Activated naive CD4-positive, alpha-beta T cell treated with anti-CD3 and anti-CD28 coated beads, Interleukin-2, amount 50 U/mL, for 24 hours (primary cell): ENCODE measurements at regions not wholly inside any gene's neighbourhood (a gene's known extent, or its start where the extent isn't known, plus 50 kb on each side); places are given as distances from the start of the nearest gene placed in this dataset.

Experiments
- H3K27ac Mint-ChIP-seq: one replicate; pipeline ENCODE4 v1.8.0; 2021; ENCODE audit warnings: mild to moderate bottlenecking, mixed read lengths
- H3K27me3 Mint-ChIP-seq: one replicate; pipeline ENCODE4 v1.8.0; 2021; ENCODE audit warnings: mixed read lengths
- H3K36me3 Mint-ChIP-seq: one replicate; pipeline ENCODE4 v1.8.0; 2021; ENCODE audit warnings: mixed read lengths
- H3K4me1 Mint-ChIP-seq: one replicate; pipeline ENCODE4 v1.8.0; 2021; ENCODE audit warnings: mixed read lengths
- H3K4me3 Mint-ChIP-seq: one replicate; pipeline ENCODE4 v1.8.0; 2021; ENCODE audit warnings: mild to moderate bottlenecking, mixed read lengths
- H3K9me3 Mint-ChIP-seq: one replicate; pipeline ENCODE4 v1.8.0; 2021; ENCODE audit warnings: mixed read lengths

- no peaks in the 10 kb centered on the region for H3K27me3 Mint-ChIP-seq
- H3K36me3 Mint-ChIP-seq = peaks cover 3% of the 10 kb centered on the region
- H3K4me3 Mint-ChIP-seq = no peak overlapping the region
- no peaks in the 10 kb centered on the region for H3K4me1 Mint-ChIP-seq
- no peak overlapping the region for H3K27ac Mint-ChIP-seq
- H3K9me3 Mint-ChIP-seq = peaks cover 14% of the 10 kb centered on the region
These were observed 102.1 kb upstream of the PAPPA start for GRCh38 chr9:116051528-116051927.

DNA sequence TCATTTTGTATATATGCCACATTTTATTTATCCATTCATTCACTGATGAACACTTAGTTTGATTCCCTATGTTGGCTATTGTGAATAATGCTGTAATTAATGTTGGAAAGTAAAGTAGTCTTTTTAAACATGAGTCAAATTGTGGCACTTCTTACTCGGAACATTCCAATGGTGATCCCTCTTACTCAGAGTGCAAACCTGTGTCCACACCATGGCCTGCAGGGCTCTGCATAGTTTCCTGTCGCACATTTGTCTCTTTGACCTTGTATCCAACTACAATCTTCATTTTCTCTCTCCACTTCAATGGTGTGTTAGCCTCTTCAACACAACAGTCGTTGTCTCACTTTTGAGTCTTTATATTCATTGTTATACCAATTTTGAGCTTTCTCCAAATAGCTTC is 98.1 kb upstream of the PAPPA start:
- H3K36me3 Mint-ChIP-seq = peaks cover 3% of the 10 kb centered on the region
- no peak overlapping the region for H3K27ac Mint-ChIP-seq
- H3K4me3 Mint-ChIP-seq = no peak overlapping the region
- H3K9me3 Mint-ChIP-seq = peaks cover 14% of the 10 kb centered on the region
- H3K4me1 Mint-ChIP-seq = no peaks in the 10 kb centered on the region
- H3K27me3 Mint-ChIP-seq = peaks cover 2% of the 10 kb centered on the region

GRCh38 chr9:116057371-116057770 is 96.2 kb upstream of the PAPPA start:
- H3K27ac Mint-ChIP-seq = no peak overlapping the region
- H3K4me1 Mint-ChIP-seq = no peaks in the 10 kb centered on the region
- no peak overlapping the region for H3K4me3 Mint-ChIP-seq
- peaks cover 2% of the 10 kb centered on the region for H3K27me3 Mint-ChIP-seq
- peaks cover 3% of the 10 kb centered on the region for H3K36me3 Mint-ChIP-seq
- H3K9me3 Mint-ChIP-seq = peaks cover 14% of the 10 kb centered on the region

DNA sequence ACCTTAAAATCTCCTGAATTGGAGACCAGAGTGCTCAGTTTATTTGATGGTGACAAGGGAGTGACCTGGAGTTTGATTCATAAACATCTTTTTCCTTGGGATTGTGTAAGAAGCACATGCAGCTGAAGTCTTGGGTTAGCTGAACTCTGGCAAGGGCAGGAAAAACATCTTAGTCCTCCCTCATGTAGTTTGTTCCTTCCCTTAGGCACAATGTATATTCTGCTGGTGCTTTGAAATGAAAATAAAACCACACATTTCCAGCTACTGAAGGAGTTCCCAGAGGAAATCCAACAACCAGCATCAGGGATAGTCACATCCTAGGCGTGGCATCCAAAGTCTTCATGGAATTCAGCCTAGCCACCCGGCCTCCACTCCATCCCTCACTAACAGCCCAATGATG is 95.2 kb upstream of the PAPPA start:
- Mint-ChIP-seq H3K27ac (no peak overlapping the region), H3K27me3 (peaks cover 2% of the 10 kb centered on the region), H3K36me3 (peaks cover 3% of the 10 kb centered on the region), H3K9me3 (peaks cover 14% of the 10 kb centered on the region), H3K4me1 (no peaks in the 10 kb centered on the region), H3K4me3 (no peak overlapping the region)

DNA sequence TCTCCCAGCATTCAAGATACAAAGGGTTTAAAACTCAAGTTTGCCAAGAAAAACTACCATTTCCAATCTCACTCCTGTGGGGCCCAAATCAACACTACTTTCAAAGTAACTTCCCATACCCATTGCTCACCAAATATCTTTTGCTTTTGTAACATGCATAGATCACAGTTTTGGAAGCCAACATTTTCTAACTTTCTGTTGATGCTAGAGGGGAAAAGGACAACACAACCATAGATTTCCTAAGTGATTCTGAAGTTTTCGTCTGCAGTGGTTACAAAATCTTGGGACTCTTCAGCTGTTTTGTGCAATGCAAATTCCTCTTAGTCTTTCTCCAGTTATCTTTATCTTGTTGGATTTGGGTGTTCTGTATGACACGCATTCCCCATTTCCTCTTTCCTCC is 94.1 kb upstream of the PAPPA start:
- Mint-ChIP-seq H3K9me3 (peaks cover 10% of the 10 kb centered on the region), H3K27me3 (peaks cover 2% of the 10 kb centered on the region), H3K36me3 (peaks cover 3% of the 10 kb centered on the region), H3K4me3 (no peak overlapping the region), H3K4me1 (no peaks in the 10 kb centered on the region), H3K27ac (no peak overlapping the region)

- no peak overlapping the region for H3K27ac Mint-ChIP-seq
- H3K36me3 Mint-ChIP-seq = no peaks in the 10 kb centered on the region
- no peaks in the 10 kb centered on the region for H3K4me1 Mint-ChIP-seq
- H3K4me3 Mint-ChIP-seq = no peak overlapping the region
- H3K27me3 Mint-ChIP-seq = peaks cover 2% of the 10 kb centered on the region
- no peaks in the 10 kb centered on the region for H3K9me3 Mint-ChIP-seq
These were observed 93.0 kb upstream of the PAPPA start for GRCh38 chr9:116060631-116061030.

DNA sequence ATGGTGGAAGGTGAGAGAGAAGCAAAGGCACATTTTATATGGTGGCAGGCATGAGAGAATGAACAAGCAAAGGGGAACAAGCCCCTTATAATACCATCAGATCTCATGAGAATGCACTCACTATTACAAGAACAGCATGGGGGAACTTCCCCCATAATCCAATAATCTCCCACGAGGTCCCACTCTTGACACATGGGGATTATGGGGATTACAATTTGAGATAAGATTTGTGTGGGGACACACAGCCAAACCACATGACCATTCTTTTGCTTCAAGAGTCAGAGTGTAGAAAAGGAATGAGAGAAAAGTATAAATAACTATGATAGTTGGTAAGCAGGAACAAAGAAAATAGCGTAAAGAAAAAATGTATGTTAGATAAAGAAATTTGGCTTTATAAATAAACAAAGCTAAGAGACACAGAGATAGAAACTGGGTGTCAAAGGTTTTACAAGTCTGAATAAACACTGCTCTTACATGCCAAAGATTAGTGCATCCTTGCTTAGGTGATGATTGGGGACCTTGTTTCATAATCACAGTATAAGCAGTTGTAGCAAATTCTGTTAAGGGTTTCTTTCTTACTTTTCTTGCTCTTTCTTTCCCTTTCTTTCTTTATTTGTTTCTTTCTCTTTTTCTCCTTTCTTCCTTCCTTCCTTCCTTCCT is 91.9 kb upstream of the PAPPA start:
- no peak overlapping the region for H3K27ac Mint-ChIP-seq
- no peak overlapping the region for H3K4me3 Mint-ChIP-seq
- no peaks in the 10 kb centered on the region for H3K9me3 Mint-ChIP-seq
- peaks cover 2% of the 10 kb centered on the region for H3K27me3 Mint-ChIP-seq
- no peaks in the 10 kb centered on the region for H3K4me1 Mint-ChIP-seq
- H3K36me3 Mint-ChIP-seq = no peaks in the 10 kb centered on the region

- Mint-ChIP-seq H3K27me3 (peaks cover under 1% of the 10 kb centered on the region), H3K36me3 (no peaks in the 10 kb centered on the region), H3K9me3 (no peaks in the 10 kb centered on the region), H3K4me1 (no peaks in the 10 kb centered on the region), H3K4me3 (no peak overlapping the region), H3K27ac (no peak overlapping the region)
These were observed 91.4 kb upstream of the PAPPA start for GRCh38 chr9:116062206-116062550.

DNA sequence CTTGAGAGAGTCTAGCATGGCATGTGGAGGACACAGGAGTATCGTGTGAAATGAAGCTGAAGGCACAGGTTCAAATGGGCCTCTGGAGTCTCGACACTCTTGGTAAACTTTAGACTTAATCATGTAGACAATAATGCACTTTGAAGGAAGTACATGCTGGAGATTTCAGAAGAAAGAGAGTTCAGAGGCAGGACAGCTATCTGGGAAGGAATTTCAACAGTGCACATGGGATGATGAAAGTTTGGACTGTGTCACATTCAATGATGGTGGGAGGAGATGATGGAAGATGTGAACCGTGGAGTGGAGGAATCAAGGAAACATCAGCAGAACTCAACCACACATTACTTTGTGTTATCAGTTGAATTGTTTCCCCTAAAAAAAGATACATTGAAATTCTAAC is 88.6 kb upstream of the PAPPA start:
- Mint-ChIP-seq H3K36me3 (no peaks in the 10 kb centered on the region), H3K27me3 (peaks cover 2% of the 10 kb centered on the region), H3K4me3 (no peak overlapping the region), H3K27ac (no peak overlapping the region), H3K4me1 (no peaks in the 10 kb centered on the region), H3K9me3 (peaks cover 5% of the 10 kb centered on the region)

DNA sequence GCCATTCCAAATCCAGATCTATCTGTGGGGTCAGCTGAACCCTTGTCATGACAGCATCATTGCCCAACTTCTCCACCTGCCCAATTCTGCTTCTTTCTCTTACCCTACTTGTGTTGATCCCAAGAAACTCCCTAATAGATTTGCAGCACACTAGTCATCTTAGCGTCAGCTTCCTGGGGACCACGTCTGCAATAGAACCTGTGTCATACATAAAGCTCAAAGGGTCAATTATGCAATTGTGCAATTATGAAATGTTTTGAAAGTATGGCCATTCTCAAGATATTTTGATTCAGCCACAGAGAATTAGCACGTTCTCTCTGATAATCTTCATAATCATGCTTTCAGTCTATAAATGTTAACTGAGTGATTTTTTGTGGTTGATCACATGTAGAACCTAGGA is 87.4 kb upstream of the PAPPA start:
- Mint-ChIP-seq H3K4me3 (no peak overlapping the region), H3K4me1 (no peaks in the 10 kb centered on the region), H3K27ac (no peak overlapping the region), H3K36me3 (no peaks in the 10 kb centered on the region), H3K9me3 (peaks cover 5% of the 10 kb centered on the region), H3K27me3 (peaks cover 2% of the 10 kb centered on the region)

DNA sequence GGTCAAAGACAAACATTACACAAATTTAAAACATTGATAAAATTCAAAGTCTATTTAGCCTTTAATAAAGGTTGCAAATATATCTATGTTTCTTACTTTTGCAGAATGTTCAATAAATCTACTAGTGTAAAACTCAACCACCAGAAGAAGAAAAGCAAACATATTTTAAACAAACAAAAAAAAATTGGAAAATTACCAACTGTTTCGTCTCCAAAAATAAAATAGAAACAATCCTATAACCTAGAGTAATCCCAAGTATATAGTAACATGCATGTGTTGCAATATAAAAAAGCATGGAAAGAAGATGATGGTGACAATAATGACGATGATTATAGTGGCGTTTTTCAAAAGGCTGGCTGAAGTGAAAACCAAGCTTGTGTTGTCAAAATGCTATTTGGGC is 86.0 kb upstream of the PAPPA start:
- Mint-ChIP-seq H3K4me1 (no peaks in the 10 kb centered on the region), H3K27me3 (peaks cover 2% of the 10 kb centered on the region), H3K4me3 (no peak overlapping the region)

DNA sequence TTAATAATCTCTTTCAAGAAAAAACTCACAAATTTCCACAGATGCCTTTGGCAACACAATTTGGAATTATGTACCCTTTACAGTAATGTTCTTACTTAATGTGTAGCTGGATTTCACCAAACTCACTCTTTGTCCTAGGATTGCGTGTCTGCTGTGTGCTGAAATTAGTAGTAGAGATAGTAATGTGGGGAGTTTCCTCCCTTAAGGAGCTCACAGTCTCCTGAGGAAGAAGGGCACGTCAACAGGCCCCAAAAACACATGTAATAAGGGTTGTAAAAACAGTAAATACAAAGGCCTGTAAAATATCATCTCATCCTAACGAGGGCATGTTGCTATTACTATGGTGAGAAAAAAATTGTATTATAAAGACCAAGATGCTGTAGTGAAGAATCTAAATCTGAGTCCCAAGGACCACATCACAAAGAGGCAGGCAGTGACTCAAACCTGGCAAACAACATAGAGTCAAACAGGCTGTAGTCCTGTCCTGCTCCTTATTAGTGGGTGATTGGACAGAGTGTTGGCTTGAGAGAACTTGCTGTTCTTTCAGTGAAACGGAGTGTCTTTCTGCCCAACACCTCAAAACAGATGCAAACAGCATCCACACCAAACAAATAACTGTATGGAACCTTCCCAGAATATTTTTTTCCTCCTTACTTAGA is 83.2 kb upstream of the PAPPA start:
- no peak overlapping the region for H3K4me3 Mint-ChIP-seq
- peaks cover 5% of the 10 kb centered on the region for H3K9me3 Mint-ChIP-seq
- H3K4me1 Mint-ChIP-seq = no peaks in the 10 kb centered on the region
- H3K27me3 Mint-ChIP-seq = peaks cover 2% of the 10 kb centered on the region
- no peaks in the 10 kb centered on the region for H3K36me3 Mint-ChIP-seq
- H3K27ac Mint-ChIP-seq = no peak overlapping the region

More for the DNA sequence above, 86.0 kb upstream of the PAPPA start:
- no peaks in the 10 kb centered on the region for H3K36me3 Mint-ChIP-seq
- no peak overlapping the region for H3K27ac Mint-ChIP-seq
- peaks cover 5% of the 10 kb centered on the region for H3K9me3 Mint-ChIP-seq

DNA sequence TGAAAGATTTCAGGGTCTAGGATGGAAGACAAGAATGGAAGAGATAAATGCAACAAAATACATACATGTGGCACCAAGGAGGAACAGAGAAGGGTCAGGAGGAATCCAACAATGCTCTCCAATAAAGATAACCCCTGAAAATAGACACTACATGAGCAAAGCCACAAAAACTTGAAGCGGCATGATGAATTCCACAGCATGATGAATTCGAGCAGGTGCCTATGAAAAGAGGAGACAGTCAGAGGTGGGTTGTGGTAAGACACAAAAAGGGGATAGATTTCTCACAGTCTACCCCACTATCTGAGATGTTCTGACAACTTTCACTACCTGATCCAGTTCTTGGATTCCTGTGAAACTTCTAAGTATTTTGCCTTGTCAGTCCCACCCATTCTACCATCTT is 81.5 kb upstream of the PAPPA start:
- Mint-ChIP-seq H3K4me3 (no peak overlapping the region), H3K27ac (no peak overlapping the region), H3K36me3 (no peaks in the 10 kb centered on the region), H3K27me3 (peaks cover 2% of the 10 kb centered on the region), H3K4me1 (no peaks in the 10 kb centered on the region), H3K9me3 (peaks cover 5% of the 10 kb centered on the region)

DNA sequence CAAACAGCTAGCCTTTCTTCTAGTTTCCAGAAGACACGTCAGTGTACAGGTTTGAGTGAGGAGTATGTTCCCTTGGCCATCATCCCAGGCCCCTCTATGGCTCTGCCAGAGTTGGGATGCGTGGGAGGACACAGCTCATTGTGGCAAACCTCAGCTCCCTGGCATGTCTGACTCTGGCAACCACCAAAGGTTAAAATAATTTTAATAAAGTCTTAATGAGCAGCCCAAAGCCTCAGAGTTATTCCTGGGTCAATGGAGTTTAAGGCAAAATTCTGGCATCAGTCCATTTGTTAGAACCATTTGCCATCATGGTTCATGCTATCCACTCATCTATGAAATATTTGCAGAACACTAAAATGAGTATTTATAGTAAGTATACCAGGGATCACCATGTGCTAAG is 79.8 kb upstream of the PAPPA start:
- Mint-ChIP-seq H3K27me3 (no peaks in the 10 kb centered on the region), H3K4me3 (no peak overlapping the region), H3K27ac (no peak overlapping the region), H3K36me3 (no peaks in the 10 kb centered on the region), H3K9me3 (no peaks in the 10 kb centered on the region), H3K4me1 (no peaks in the 10 kb centered on the region)

DNA sequence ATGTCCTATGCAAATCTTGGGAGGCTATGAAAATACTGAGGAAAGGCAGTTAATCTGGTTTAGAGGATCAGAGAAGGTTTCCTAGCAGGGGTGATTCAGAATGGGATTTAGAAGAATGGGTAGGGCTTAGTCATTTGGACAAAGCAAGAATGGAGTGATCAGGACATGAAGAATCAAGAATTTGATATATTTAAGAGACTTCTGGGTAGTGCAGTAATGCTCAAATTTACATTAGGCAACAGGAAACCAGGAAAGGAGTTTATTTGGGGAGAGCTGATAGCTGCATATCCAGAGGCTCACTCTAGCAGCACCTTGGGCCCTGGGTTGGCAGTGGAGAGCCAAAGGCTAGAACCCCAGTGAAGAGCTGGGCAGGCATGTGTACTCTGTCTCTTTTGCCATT is 78.9 kb upstream of the PAPPA start:
- Mint-ChIP-seq H3K4me3 (no peak overlapping the region), H3K4me1 (no peaks in the 10 kb centered on the region), H3K27me3 (no peaks in the 10 kb centered on the region), H3K36me3 (no peaks in the 10 kb centered on the region), H3K27ac (no peak overlapping the region), H3K9me3 (no peaks in the 10 kb centered on the region)

GRCh38 chr9:116075191-116075590 is 78.4 kb upstream of the PAPPA start:
- no peaks in the 10 kb centered on the region for H3K9me3 Mint-ChIP-seq
- H3K27me3 Mint-ChIP-seq = no peaks in the 10 kb centered on the region
- no peaks in the 10 kb centered on the region for H3K36me3 Mint-ChIP-seq
- H3K4me1 Mint-ChIP-seq = no peaks in the 10 kb centered on the region
- no peak overlapping the region for H3K27ac Mint-ChIP-seq
- H3K4me3 Mint-ChIP-seq = no peak overlapping the region

- H3K27me3 Mint-ChIP-seq = no peaks in the 10 kb centered on the region
These were observed 75.0 kb upstream of the PAPPA start for GRCh38 chr9:116078640-116079039.

More at GRCh38 chr9:116078640-116079039, 75.0 kb upstream of the PAPPA start:
- H3K9me3 Mint-ChIP-seq = no peaks in the 10 kb centered on the region
- H3K36me3 Mint-ChIP-seq = no peaks in the 10 kb centered on the region
- H3K4me3 Mint-ChIP-seq = no peak overlapping the region
- H3K4me1 Mint-ChIP-seq = no peaks in the 10 kb centered on the region
- no peak overlapping the region for H3K27ac Mint-ChIP-seq
